Left cardiac atrium (tissue), 4 donors: ENCODE measurements at regions not wholly inside any gene's neighbourhood (a gene's known extent, or its start where the extent isn't known, plus 50 kb on each side); places are given as distances from the start of the nearest gene placed in this dataset.

Experiments
- ATAC-seq, 2 donors: fragments of 200-7000 bp; cut with Tn5 transposase; one replicate each; pipeline ENCODE4 v1.9.1; 2020; ENCODE audit warnings: mild to moderate bottlenecking in 2 of 2, moderate library complexity in 2 of 2
- DNase-seq: peaks from one replicate; pipeline ENCODE4 v3.0.0-alpha.2; 2020
- intact Hi-C, 2 donors: fragments of 100-400 bp; cut with DNase I; formaldehyde crosslinking; loops; one replicate each; pipeline versions ENCODE4 v1.14.1 to v1.15.1; 2022 to 2023
- donor health status: DM: no; HTN: yes; CAD: no.
- donor health status: DM: no; HTN: yes; CAD: no; lungs with severe emphysema.
- donor health status: DM: yes; HTN: yes; CAD: no.
- donor health status: Dilated cardiomyopathy.

DNA sequence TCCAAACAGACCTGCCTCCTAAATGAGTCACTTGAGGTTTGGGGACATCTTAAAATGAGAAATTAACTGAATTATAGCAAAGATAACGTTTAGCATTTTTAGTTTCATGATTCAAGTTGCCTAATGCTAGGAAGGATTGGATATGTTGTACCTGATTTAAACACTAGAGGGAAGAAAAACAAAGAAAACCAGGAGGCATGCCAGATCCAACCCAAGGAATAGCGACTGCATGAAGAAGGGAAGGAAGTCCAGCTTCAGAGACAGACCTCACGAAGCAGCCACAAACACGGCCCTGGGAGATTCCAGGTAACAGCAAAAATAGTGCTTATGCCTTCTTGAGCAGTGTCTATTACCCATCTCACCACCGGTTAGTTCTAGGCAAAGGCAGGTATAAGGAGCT, 499.9 kb upstream of the SPHKAP start:
- DNase-seq: no peak
- intact Hi-C loops: loop anchor here in 1 of 2 donors (5.0 kb wide), 1 partner anchor 591 kb away; the partner anchor contains the start of gene PID1
- peak; percentile 38 to 50 for ATAC-seq

GRCh38 chr2:228678110-228678509, 496.6 kb upstream of the SPHKAP start:
- intact Hi-C loops: no loop called here
- DNase-seq (no peak), ATAC-seq (no peak)

DNA sequence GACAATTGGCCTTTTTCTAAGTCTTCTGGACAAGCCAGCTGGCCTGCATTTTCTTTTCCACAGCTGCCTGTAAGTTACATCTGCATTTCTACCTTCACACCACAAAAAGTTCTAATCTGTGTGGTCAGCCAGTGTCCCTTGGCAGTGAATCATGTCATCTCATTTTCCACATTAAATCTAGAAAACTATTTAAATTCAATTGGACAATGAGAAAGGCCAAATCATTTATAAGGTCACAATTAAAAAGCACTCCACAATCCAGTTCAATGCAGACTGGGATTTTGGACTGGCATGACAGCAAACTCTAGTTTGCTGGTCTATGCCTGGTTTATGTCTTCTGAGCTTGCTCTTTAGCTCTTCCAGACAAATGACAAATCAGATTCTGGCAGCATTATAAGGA, 494.2 kb upstream of the SPHKAP start:
- ATAC-seq (no peak), DNase-seq (no peak)
- intact Hi-C loops: no loop called here

- no peak for DNase-seq
These were observed 493.6 kb upstream of the SPHKAP start for GRCh38 chr2:228675091-228675490.

GRCh38 chr2:228673876-228674554, 492.5 kb upstream of the SPHKAP start:
- intact Hi-C loops: no loop called here
- no peak for DNase-seq
- ATAC-seq: no peak

More at GRCh38 chr2:228675091-228675490, 493.6 kb upstream of the SPHKAP start:
- intact Hi-C loops: no loop called here
- ATAC-seq: peak; percentile 53 to 79

DNA sequence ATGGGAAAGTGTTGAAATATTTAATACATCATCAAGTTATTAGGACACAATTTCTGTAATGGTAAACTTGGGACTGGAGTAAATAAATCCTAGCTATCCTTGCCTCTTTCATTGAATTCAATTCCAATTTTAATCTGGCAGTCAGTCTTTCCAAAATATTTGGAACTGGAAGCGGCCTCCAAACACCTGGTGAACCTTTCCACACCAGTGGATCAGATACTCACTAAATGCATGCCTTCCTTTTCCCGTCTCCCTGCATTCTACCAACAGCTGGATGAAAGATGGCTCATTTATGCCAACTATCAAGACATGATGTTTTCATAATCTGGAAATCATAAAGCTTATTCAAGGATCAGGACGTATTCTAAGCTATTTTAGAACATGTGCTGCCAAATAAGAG, 488.2 kb upstream of the SPHKAP start:
- intact Hi-C loops: loop anchor here in 1 of 2 donors (10.0 kb wide), 1 partner anchor 785 kb away; no protein-coding TSS in a partner anchor
- ATAC-seq (no peak), DNase-seq (no peak)

DNA sequence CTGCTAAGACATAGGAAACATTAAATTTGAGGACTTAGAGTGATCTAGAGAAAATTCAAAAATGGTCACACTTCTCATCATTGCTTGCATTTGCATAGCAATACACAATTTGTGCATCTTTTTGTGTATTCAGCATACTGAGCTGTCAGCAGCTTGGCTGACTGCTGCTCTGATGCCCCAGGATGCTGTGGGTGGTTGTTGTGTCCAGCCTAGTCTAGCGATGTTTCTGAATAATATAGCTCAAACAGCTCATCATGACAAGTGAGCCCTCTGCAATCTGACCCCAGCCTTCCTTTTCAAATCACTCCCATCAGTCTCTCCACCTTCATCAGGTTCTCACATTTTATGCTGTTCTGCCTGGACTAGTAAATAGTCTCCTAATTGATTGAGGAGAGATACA, 483.7 kb upstream of the SPHKAP start:
- intact Hi-C loops: loop anchor here in 1 of 2 donors (10.0 kb wide), 1 partner anchor 780 kb away; no protein-coding TSS in a partner anchor
- DNase-seq (no peak), ATAC-seq (no peak)

DNA sequence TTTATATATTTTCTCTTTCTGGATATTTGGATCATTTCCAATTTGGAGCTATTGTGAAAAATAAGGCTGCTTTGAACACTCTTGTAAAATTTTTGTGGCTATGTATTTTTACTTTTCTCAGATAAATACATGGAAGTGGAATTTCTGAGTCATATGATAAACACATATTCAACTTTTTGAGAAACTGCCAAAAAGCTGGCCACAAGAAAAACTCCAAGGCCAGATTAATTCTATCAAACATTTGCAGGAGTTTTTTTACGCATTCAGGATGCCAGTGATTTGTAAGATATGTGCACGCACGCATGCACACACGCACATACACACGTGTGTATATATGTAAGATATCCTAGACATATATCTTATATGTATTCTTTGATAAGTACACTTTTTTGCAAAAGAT, 477.5 kb upstream of the SPHKAP start:
- no peak for DNase-seq
- no peak for ATAC-seq
- intact Hi-C loops: loop anchor here (5.0 to 10.0 kb wide), 3 partner anchors 474 to 612 kb away; partner anchors contain the start of gene SPHKAP (in 1 of the 2)

GRCh38 chr2:228657807-228658402, 476.4 kb upstream of the SPHKAP start:
- peak in 1 of 2 donors; percentile 35 for ATAC-seq
- intact Hi-C loops: loop anchor here (5.0 to 10.0 kb wide), 3 partner anchors 473 to 611 kb away; partner anchors contain the start of gene SPHKAP (in 1 of the 2)
- no peak for DNase-seq

- ATAC-seq (no peak), DNase-seq (no peak)
- intact Hi-C loops: loop anchor here (5.0 to 10.0 kb wide), 3 partner anchors 471 to 608 kb away; partner anchors contain the start of gene SPHKAP (in 1 of the 2)
These were observed 473.8 kb upstream of the SPHKAP start for GRCh38 chr2:228655331-228655730.

DNA sequence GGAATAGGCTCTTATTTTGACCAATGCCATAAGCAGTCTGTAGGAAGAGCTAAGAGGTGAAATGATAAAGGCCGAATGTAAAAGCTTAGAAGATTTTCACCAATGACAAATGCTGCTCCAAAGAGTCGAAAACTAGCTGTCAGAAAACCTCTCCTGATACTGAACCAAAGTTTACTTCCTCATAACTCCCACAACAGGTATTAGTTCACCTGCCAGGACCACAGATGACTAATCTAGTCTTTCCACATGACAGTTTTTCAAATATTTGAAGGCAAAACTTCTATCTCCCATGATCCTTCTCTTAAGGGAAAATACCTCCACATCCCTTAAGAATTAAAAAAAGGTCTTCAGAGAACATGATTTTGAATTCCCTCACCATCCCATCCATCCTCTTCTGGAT, 473.2 kb upstream of the SPHKAP start:
- ATAC-seq (no peak), DNase-seq (no peak)
- intact Hi-C loops: loop anchor here (5.0 to 10.0 kb wide), 4 partner anchors 337 to 607 kb away; partner anchors contain the start of gene SPHKAP (in 1 of the 2)

GRCh38 chr2:228653884-228654283, 472.4 kb upstream of the SPHKAP start:
- intact Hi-C loops: loop anchor here (5.0 to 10.0 kb wide), 2 partner anchors 337 to 469 kb away; partner anchors contain the start of gene SPHKAP (in 1 of the 2)
- DNase-seq (no peak), ATAC-seq (no peak)

GRCh38 chr2:228652366-228652765, 470.9 kb upstream of the SPHKAP start:
- DNase-seq: no peak
- no peak for ATAC-seq
- intact Hi-C loops: loop anchor here (5.0 to 10.0 kb wide), 2 partner anchors 335 to 468 kb away; partner anchors contain the start of gene SPHKAP (in 1 of the 2)

DNA sequence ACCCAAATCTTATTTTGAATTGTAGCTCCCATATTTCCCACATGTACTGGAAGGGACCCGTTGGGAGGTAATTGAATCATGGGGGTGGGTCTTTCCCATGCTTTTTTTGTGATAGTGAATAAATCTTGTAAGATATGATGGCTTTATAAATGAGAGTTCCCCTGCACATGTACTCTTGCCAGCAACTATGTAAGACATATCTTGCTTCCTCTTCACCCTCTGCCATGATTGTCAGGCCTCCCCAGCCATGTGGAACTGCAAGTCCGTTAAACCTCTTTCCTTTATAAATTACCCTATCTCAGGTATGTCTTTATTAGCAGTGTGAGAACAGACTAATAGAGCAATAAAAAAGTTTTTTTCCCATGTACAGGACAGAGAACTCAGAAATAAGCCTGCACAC, 468.4 kb upstream of the SPHKAP start:
- intact Hi-C loops: loop anchor here (5.0 to 10.0 kb wide), 2 partner anchors 333 to 465 kb away; partner anchors contain the start of gene SPHKAP (in 1 of the 2)
- no peak for ATAC-seq
- DNase-seq: no peak

- intact Hi-C loops: no loop called here
These were observed 468.0 kb upstream of the SPHKAP start for GRCh38 chr2:228649447-228649846.

GRCh38 chr2:228648541-228648940, 467.1 kb upstream of the SPHKAP start:
- intact Hi-C loops: no loop called here
- ATAC-seq: no peak
- no peak for DNase-seq

More at GRCh38 chr2:228649447-228649846, 468.0 kb upstream of the SPHKAP start:
- DNase-seq: no peak
- peak; percentile 56 to 71 for ATAC-seq

DNA sequence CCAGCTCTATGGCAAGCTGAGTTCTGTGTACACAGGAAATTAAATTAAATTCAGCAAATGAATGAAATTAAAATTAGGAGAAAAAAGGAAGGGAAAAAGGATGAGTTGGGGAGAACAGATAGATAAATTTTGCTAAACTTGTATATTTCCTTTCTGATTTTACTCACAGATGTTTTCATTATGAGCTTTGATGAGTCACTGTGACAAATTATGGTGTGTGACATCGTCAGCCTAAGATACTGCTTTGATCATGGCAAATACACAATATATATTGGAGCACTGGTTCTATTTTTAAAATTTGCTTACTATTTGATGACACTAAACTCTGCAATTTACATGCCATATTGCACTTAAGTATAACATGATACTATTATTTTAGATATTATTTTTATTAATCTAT, 464.6 kb upstream of the SPHKAP start:
- DNase-seq (no peak), ATAC-seq (no peak)
- intact Hi-C loops: no loop called here

DNA sequence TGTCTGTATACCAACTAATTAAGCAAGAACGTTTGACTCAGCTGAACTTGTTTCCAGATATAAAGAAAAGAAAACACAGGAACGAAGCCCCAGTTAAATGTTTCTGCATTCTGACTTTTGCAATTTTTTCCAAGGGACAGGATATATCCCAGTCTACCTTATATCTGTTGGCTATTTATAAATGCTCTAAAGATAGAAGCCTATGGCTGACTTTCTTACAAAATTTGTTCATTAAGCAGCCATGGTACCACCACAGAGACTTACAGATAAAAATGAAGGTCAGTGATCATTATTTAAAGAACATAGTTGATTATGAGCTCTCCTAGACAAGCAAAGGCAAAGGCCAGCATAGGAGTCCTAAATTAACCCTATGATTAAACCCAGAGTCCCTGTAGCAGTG, 462.7 kb upstream of the SPHKAP start:
- intact Hi-C loops: no loop called here
- DNase-seq: no peak
- ATAC-seq: no peak

GRCh38 chr2:228642861-228643260, 461.4 kb upstream of the SPHKAP start:
- ATAC-seq (no peak), DNase-seq (no peak)
- intact Hi-C loops: no loop called here

DNA sequence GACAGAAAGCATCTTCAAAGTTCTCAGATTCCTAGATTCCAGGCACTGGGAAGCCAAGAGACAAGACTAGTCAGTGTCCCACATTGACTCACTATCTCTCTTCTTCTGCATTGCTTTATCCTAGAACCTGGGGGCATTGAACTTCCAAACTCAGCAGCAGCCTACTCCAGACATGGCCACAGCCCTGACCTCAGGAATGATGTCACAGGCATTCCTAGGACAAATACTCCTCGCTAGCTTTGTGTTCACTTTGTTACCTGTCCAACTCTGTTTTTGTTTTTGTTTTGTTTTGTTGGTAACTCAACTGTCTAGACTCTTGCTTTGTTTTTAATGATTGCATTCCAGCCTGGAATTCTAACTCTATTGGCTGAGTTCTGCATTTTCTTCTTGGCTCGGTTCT, 449.3 kb upstream of the SPHKAP start:
- intact Hi-C loops: no loop called here
- DNase-seq: no peak
- ATAC-seq: no peak
